Panc1 (cell line): ENCODE measurements at regions not wholly inside any gene's neighbourhood (a gene's known extent, or its start where the extent isn't known, plus 50 kb on each side); places are given as distances from the start of the nearest gene placed in this dataset.

Experiments
- CTCF ChIP-seq: fragments of 450-650 bp; IDR thresholded peaks from 2 replicates; pipeline ENCODE4 v1.5.1; 2017; ENCODE audit warnings: mild to moderate bottlenecking
- REST ChIP-seq, 2 experiments: IDR thresholded peaks; 2 replicates each; pipeline ENCODE4 v1.6.1; 2011 to 2012; ENCODE audit warnings: low read depth in 2 of 2, control low read depth in 1 of 2, low read length in 1 of 2, mild to moderate bottlenecking in 1 of 2, moderate library complexity in 1 of 2; ENCODE audit not compliant: insufficient read depth in 1 of 2
- SIN3A ChIP-seq: IDR thresholded peaks from 2 replicates; pipeline ENCODE4 v1.6.1; 2012; ENCODE audit warnings: low read depth, mild to moderate bottlenecking, low read length, moderate library complexity, borderline replicate concordance; ENCODE audit not compliant: insufficient read depth

- TF ChIP-seq CTCF (no peak), SIN3A (no peak), REST (IDR thresholded peaks at IDR 0.05; ENCODE audit: insufficient read depth in 1 of 2, low read depth in 2 of 2, low read length in 1 of 2) (no peak)
These were observed 169.6 kb upstream of the PODXL start for GRCh38 chr7:131726031-131726430.
